ENCODE measurements at regions not wholly inside any gene's neighbourhood (a gene's known extent, or its start where the extent isn't known, plus 50 kb on each side); places are given as distances from the start of the nearest gene placed in this dataset.

DNA sequence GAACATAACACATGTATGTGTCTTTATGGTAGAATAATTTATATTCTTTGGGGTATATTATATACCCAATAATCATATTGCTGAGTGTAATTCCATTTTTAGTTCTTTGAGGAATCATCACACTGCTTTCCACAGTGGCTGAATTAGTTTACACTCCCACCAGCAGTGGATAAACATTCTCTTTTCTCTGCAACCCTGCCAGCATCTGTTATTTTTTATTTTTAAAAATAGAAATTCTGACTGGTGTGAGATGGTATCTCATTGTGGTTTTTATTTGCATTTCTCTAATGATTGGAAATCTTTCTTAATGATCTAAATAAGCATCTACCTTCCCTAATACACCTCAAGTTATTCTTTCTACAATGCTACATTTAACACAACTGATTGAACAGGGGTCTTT, 346.2 kb upstream of the LYPLAL1 start:
- H3K4me3 Mint-ChIP-seq (ENCODE audit: low read depth, unreplicated experiment): no peak overlapping the region
- peaks cover 10% of the 10 kb centered on the region for H3K9me3 Mint-ChIP-seq (ENCODE audit: low read depth, unreplicated experiment)
- DNase-seq: no peak
- H3K27me3 Mint-ChIP-seq (ENCODE audit: unreplicated experiment): no peaks in the 10 kb centered on the region
- CTCF ChIA-PET: no interaction called here
- TF ChIP-seq, protein P1, sequence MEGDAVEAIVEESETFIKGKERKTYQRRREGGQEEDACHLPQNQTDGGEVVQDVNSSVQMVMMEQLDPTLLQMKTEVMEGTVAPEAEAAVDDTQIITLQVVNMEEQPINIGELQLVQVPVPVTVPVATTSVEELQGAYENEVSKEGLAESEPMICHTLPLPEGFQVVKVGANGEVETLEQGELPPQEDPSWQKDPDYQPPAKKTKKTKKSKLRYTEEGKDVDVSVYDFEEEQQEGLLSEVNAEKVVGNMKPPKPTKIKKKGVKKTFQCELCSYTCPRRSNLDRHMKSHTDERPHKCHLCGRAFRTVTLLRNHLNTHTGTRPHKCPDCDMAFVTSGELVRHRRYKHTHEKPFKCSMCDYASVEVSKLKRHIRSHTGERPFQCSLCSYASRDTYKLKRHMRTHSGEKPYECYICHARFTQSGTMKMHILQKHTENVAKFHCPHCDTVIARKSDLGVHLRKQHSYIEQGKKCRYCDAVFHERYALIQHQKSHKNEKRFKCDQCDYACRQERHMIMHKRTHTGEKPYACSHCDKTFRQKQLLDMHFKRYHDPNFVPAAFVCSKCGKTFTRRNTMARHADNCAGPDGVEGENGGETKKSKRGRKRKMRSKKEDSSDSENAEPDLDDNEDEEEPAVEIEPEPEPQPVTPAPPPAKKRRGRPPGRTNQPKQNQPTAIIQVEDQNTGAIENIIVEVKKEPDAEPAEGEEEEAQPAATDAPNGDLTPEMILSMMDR (IDR thresholded peaks at IDR 0.05; ENCODE audit: unreplicated experiment): no peak
- H3K4me1 Mint-ChIP-seq (ENCODE audit: low read depth, unreplicated experiment): peaks cover 46% of the 10 kb centered on the region
- peaks cover 7% of the 10 kb centered on the region for H3K36me3 Mint-ChIP-seq (ENCODE audit: insufficient read depth, unreplicated experiment)
- no peak overlapping the region for H3K27ac Mint-ChIP-seq (ENCODE audit: unreplicated experiment)
- intact Hi-C loops (cut with micrococcal nuclease; ENCODE audit: unreplicated experiment): loop anchor here (10.0 kb wide), 1 partner anchor 343 kb away; no protein-coding TSS in a partner anchor
- no TSS peak for BruUV-seq (replicated peaks)

DNA sequence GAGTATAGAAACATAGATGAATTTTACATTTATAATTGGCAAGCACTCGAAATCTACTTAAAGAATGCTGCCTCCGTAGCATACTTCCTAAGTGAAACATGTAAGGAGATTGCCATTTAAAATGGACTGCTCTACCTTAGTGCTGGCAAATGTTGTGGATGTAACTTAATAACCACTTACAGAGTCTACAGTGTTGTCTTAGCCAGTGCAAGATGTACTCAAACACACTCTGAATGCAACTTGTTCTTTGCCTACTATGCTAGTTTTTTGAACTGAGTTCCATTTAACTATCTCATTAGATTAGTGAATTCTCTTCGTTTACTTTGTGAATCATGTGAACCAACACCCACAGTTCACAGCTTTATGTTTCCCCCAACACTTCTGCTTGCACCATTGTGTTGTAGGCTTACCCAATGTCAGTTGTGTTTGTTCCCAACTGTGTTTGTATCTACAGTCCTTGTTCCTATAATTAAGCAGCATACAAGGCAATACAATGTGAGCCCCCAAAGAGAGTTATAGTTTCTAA, 345.5 kb upstream of the LYPLAL1 start:
- H3K27me3 Mint-ChIP-seq (ENCODE audit: unreplicated experiment): no peaks in the 10 kb centered on the region
- intact Hi-C loops (cut with micrococcal nuclease; ENCODE audit: unreplicated experiment): loop anchor here (10.0 kb wide), 1 partner anchor 343 kb away; no protein-coding TSS in a partner anchor
- H3K4me1 Mint-ChIP-seq (ENCODE audit: low read depth, unreplicated experiment): peaks cover 42% of the 10 kb centered on the region
- BruUV-seq (replicated peaks): no TSS peak
- H3K4me3 Mint-ChIP-seq (ENCODE audit: low read depth, unreplicated experiment): no peak overlapping the region
- peaks cover 5% of the 10 kb centered on the region for H3K36me3 Mint-ChIP-seq (ENCODE audit: insufficient read depth, unreplicated experiment)
- DNase-seq: no peak
- TF ChIP-seq, protein P1 (IDR thresholded peaks at IDR 0.05; ENCODE audit: unreplicated experiment): no peak
- CTCF ChIA-PET: no interaction called here
- peaks cover 10% of the 10 kb centered on the region for H3K9me3 Mint-ChIP-seq (ENCODE audit: low read depth, unreplicated experiment)
- H3K27ac Mint-ChIP-seq (ENCODE audit: unreplicated experiment): no peak overlapping the region

DNA sequence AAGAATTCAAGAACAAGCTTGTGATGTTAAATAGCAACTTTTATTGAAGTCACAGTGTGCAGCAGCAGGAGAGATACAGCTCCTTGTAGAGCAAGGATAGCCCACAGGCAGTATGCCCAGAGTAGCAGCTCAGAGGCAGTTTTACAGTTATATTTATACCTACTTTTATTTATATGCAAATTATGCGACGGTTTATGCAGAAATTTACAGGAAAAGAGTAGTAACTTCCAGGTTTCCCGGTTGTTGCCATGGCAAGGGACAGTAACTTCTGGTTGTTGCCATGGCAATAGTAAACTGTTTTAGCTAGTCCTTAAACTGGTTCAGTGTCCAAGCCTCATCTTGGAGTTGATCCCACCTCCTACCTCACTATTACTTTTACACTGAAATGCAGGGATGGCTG, 344.6 kb upstream of the LYPLAL1 start:
- TF ChIP-seq, protein P1 (IDR thresholded peaks at IDR 0.05; ENCODE audit: unreplicated experiment): no peak
- intact Hi-C loops (cut with micrococcal nuclease; ENCODE audit: unreplicated experiment): loop anchor here (10.0 kb wide), 1 partner anchor 344 kb away; no protein-coding TSS in a partner anchor
- BruUV-seq (replicated peaks): no TSS peak
- peaks cover 37% of the 10 kb centered on the region for H3K4me1 Mint-ChIP-seq (ENCODE audit: low read depth, unreplicated experiment)
- H3K4me3 Mint-ChIP-seq (ENCODE audit: low read depth, unreplicated experiment): no peak overlapping the region
- no peaks in the 10 kb centered on the region for H3K36me3 Mint-ChIP-seq (ENCODE audit: insufficient read depth, unreplicated experiment)
- H3K27ac Mint-ChIP-seq (ENCODE audit: unreplicated experiment): no peak overlapping the region
- H3K9me3 Mint-ChIP-seq (ENCODE audit: low read depth, unreplicated experiment): peaks cover 12% of the 10 kb centered on the region
- CTCF ChIA-PET: no interaction called here
- H3K27me3 Mint-ChIP-seq (ENCODE audit: unreplicated experiment): no peaks in the 10 kb centered on the region
- peak; percentile 11 for DNase-seq

DNA sequence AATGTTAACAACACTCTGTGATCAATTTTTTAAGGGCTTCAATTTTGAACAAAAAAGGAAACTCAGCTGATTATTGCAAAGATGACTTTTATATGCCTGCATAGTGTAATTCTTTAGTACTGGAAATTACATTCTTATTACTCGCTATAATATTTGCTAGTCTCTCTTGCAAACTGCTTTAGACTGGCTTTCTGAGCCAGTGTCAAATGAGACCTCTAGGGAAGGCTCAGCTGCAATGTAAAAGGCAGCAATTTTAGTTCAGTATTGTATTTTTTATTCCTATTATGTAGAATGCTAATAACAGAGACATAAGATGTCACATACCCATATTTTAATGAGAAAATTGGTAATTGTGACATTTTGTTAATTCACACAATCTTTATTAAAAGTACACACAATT, 338.1 kb upstream of the LYPLAL1 start:
- TF ChIP-seq, protein P1 (IDR thresholded peaks at IDR 0.05; ENCODE audit: unreplicated experiment): no peak
- peaks cover 7% of the 10 kb centered on the region for H3K9me3 Mint-ChIP-seq (ENCODE audit: low read depth, unreplicated experiment)
- no peak overlapping the region for H3K27ac Mint-ChIP-seq (ENCODE audit: unreplicated experiment)
- H3K4me3 Mint-ChIP-seq (ENCODE audit: low read depth, unreplicated experiment): no peak overlapping the region
- DNase-seq: no peak
- no TSS peak for BruUV-seq (replicated peaks)
- H3K36me3 Mint-ChIP-seq (ENCODE audit: insufficient read depth, unreplicated experiment): no peaks in the 10 kb centered on the region
- CTCF ChIA-PET: no interaction called here
- intact Hi-C loops (cut with micrococcal nuclease; ENCODE audit: unreplicated experiment): no loop called here
- H3K4me1 Mint-ChIP-seq (ENCODE audit: low read depth, unreplicated experiment): peaks cover 9% of the 10 kb centered on the region
- H3K27me3 Mint-ChIP-seq (ENCODE audit: unreplicated experiment): no peaks in the 10 kb centered on the region
